H1 (cell line): ENCODE measurements at regions not wholly inside any gene's neighbourhood (a gene's known extent, or its start where the extent isn't known, plus 50 kb on each side); places are given as distances from the start of the nearest gene placed in this dataset.

ENCODE experiments used
- CTCF ChIA-PET: fragments of 300-600 bp; sonication (Branson Sonifier 250); formaldehyde crosslinking; loops from one replicate; lab custom pipeline; 2021; ENCODE audit not compliant: partially characterized antibody; lab: Charles Lee
- POLR2A ChIA-PET: fragments of 300-600 bp; sonication (Branson Sonifier 250); formaldehyde crosslinking; loops from one replicate; lab custom pipeline; 2021; ENCODE audit warnings: inconsistent platforms; ENCODE audit not compliant: partially characterized antibody; lab: Charles Lee
- DNase-seq, 2 experiments: peaks; one replicate each; pipeline versions ENCODE4 v3.0.0 to v3.0.0-alpha.2; 2010 to 2022; ENCODE audit warnings: low spot score in 2 of 2, low read depth in 1 of 2, mixed read lengths in 1 of 2
- FAIRE-seq: peaks from 2 replicates; lab custom pipeline; 2011; peaks lifted over from hg19 to GRCh38; lab: Jason Lieb, UNC
- H2AFZ ChIP-seq: 2 replicates; pipeline ENCODE4 v1.8.1; 2012; ENCODE audit warnings: low read length, inconsistent platforms
- H2AK5ac ChIP-seq: 2 replicates; pipeline ENCODE4 v1.6.1; 2013; ENCODE audit warnings: low read depth, low read length
- H2BK120ac ChIP-seq: replicated peaks from 2 replicates; pipeline ENCODE3; 2013; ENCODE audit warnings: low read depth, low read length, inconsistent platforms
- H2BK12ac ChIP-seq: 2 replicates; pipeline ENCODE4 v1.6.1; 2013; ENCODE audit warnings: low read depth, low read length
- H2BK15ac ChIP-seq: 2 replicates; pipeline ENCODE4 v1.6.1; 2013; ENCODE audit warnings: low read length
- H2BK20ac ChIP-seq: 2 replicates; pipeline ENCODE4 v1.6.1; 2013; ENCODE audit warnings: low read length
- H2BK5ac ChIP-seq: 2 replicates; pipeline ENCODE4 v1.6.1; 2013; ENCODE audit warnings: low read depth, low read length
- H3K14ac ChIP-seq: 2 replicates; pipeline ENCODE4 v1.6.1; 2013; ENCODE audit warnings: inconsistent platforms; ENCODE audit not compliant: insufficient read length
- H3K18ac ChIP-seq: 2 replicates; pipeline ENCODE4 v1.6.1; 2013; ENCODE audit warnings: low read length; ENCODE audit errors: extremely low read depth
- H3K23ac ChIP-seq: 2 replicates; pipeline ENCODE4 v1.6.1; 2013; ENCODE audit warnings: inconsistent platforms; ENCODE audit not compliant: insufficient read length
- H3K23me2 ChIP-seq: 2 replicates; pipeline ENCODE4 v1.6.1; 2013; ENCODE audit warnings: low read depth, low read length
- H3K27ac ChIP-seq: 2 replicates; pipeline ENCODE4 v1.6.1; 2011; ENCODE audit warnings: low read depth, low read length, inconsistent platforms
- H3K27me3 ChIP-seq, 4 experiments: replicated peaks in 1 of 4; 1 replicate in 1 of 4; 2 replicates in 3 of 4; pipeline versions ENCODE4 v1.6.1 to v1.8.1; 2011 to 2013; ENCODE audit warnings: low read length in 3 of 4, mild to moderate bottlenecking in 3 of 4, inconsistent platforms in 2 of 4, mixed read lengths in 2 of 4, moderate library complexity in 1 of 4; ENCODE audit not compliant: control insufficient read depth in 3 of 4, insufficient read depth in 3 of 4; ENCODE audit errors: extremely low read depth in 1 of 4
- H3K36me3 ChIP-seq, 4 experiments: 2 replicates each; pipeline versions ENCODE4 v1.6.1 to v1.8.1; 2011 to 2013; ENCODE audit warnings: mild to moderate bottlenecking in 4 of 4, low read length in 3 of 4, moderate library complexity in 2 of 4, control low read depth in 1 of 4, inconsistent platforms in 1 of 4; ENCODE audit not compliant: insufficient read depth in 4 of 4, control insufficient read depth in 2 of 4
- H3K4ac ChIP-seq: replicated peaks from 2 replicates; pipeline ENCODE3; 2013; ENCODE audit warnings: low read length, low read depth, mixed read lengths, inconsistent platforms; ENCODE audit not compliant: insufficient read length
- H3K4me1 ChIP-seq, 4 experiments: replicated peaks in 1 of 4; 1 replicate in 1 of 4; 2 replicates in 3 of 4; pipeline versions ENCODE4 v1.6.1 to v1.8.1; 2011 to 2013; ENCODE audit warnings: low read length in 3 of 4, inconsistent platforms in 2 of 4, mixed read lengths in 1 of 4; ENCODE audit not compliant: insufficient read depth in 4 of 4, control insufficient read depth in 3 of 4
- H3K4me2 ChIP-seq, 2 experiments: 2 replicates each; pipeline versions ENCODE4 v1.6.1 to v1.8.1; 2011 to 2013; ENCODE audit warnings: low read depth in 2 of 2, low read length in 2 of 2, control low read depth in 1 of 2, inconsistent platforms in 1 of 2, mild to moderate bottlenecking in 1 of 2; ENCODE audit not compliant: insufficient read depth in 1 of 2
- H3K4me3 ChIP-seq, 4 experiments: fragments of 200-600, 300-600 bp in 1 of 4; sonication (generic), shearing (Covaris generic), sonication (Bioruptor Twin) in 1 of 4; 2 replicates each; pipeline versions ENCODE4 v1.5.1 to v1.8.1; 2011 to 2016; ENCODE audit warnings: low read length in 4 of 4, low read depth in 3 of 4, control low read depth in 2 of 4, inconsistent platforms in 2 of 4, mild to moderate bottlenecking in 2 of 4, mixed read lengths in 1 of 4, moderate library complexity in 1 of 4; ENCODE audit not compliant: insufficient read depth in 2 of 4; ENCODE audit errors: extremely low read depth in 1 of 4
- H3K56ac ChIP-seq: replicated peaks from 2 replicates; pipeline ENCODE3; 2013; ENCODE audit warnings: low read depth, mild to moderate bottlenecking, mixed read lengths, low read length, inconsistent platforms; ENCODE audit not compliant: insufficient read length
- H3K79me1 ChIP-seq: 2 replicates; pipeline ENCODE4 v1.6.1; 2013; ENCODE audit warnings: low read depth, low read length, control low read depth
- H3K79me2 ChIP-seq, 2 experiments: 2 replicates each; pipeline versions ENCODE4 v1.6.1 to v1.8.1; 2012 to 2013; ENCODE audit warnings: low read length in 2 of 2, mild to moderate bottlenecking in 2 of 2, inconsistent platforms in 1 of 2; ENCODE audit not compliant: insufficient read depth in 2 of 2, control insufficient read depth in 1 of 2
- H3K9ac ChIP-seq, 4 experiments: replicated peaks in 1 of 4; 1 replicate in 1 of 4; 2 replicates in 3 of 4; pipeline versions ENCODE4 v1.6.1 to v1.8.1; 2011 to 2013; ENCODE audit warnings: low read depth in 3 of 4, low read length in 3 of 4, control low read depth in 2 of 4, mild to moderate bottlenecking in 2 of 4, moderate library complexity in 2 of 4, inconsistent platforms in 1 of 4; ENCODE audit errors: extremely low read depth in 1 of 4
- H3K9me3 ChIP-seq, 2 experiments: 2 replicates each; pipeline versions ENCODE4 v1.6.1 to v1.8.1; 2012 to 2013; ENCODE audit warnings: mild to moderate bottlenecking in 2 of 2, moderate library complexity in 2 of 2, control low read depth in 1 of 2, inconsistent platforms in 1 of 2, low read depth in 1 of 2, low read length in 1 of 2, mixed read lengths in 1 of 2; ENCODE audit not compliant: insufficient read depth in 2 of 2
- H4K20me1 ChIP-seq, 2 experiments: replicated peaks in 1 of 2; 2 replicates each; pipeline versions ENCODE3 to v1.8.1; 2011 to 2013; ENCODE audit warnings: inconsistent platforms in 2 of 2, low read length in 2 of 2, mild to moderate bottlenecking in 1 of 2; ENCODE audit not compliant: insufficient read depth in 2 of 2, control insufficient read depth in 1 of 2
- H4K5ac ChIP-seq: 2 replicates; pipeline ENCODE4 v1.6.1; 2013; ENCODE audit warnings: low read length, low read depth, mixed read lengths, inconsistent platforms; ENCODE audit not compliant: insufficient read length
- H4K8ac ChIP-seq: 2 replicates; pipeline ENCODE4 v1.8.0; 2013; ENCODE audit warnings: mild to moderate bottlenecking, moderate library complexity, low read length, inconsistent platforms; ENCODE audit not compliant: insufficient read depth; ENCODE audit errors: extremely low read depth
- H4K91ac ChIP-seq: replicated peaks from 2 replicates; pipeline ENCODE3; 2013; ENCODE audit warnings: low read length, mixed read lengths, inconsistent platforms; ENCODE audit not compliant: insufficient read length
- CEBPB ChIP-seq: IDR thresholded peaks from 2 replicates; pipeline ENCODE4 v1.6.1; 2012; ENCODE audit warnings: low read depth, low read length
- CHD2 ChIP-seq: IDR thresholded peaks from 2 replicates; pipeline ENCODE4 v1.6.1; 2012; ENCODE audit warnings: low read length, improper control_type of control experiment
- CTBP2 ChIP-seq: IDR thresholded peaks from 2 replicates; pipeline ENCODE4 v1.7.0; 2011; ENCODE audit warnings: borderline replicate concordance, mild to moderate bottlenecking, moderate library complexity, mixed read lengths, low read length; ENCODE audit not compliant: insufficient read depth, insufficient read length
- CTCF ChIP-seq, 3 experiments: IDR thresholded peaks; 1 replicate in 2 of 3; 2 replicates in 1 of 3; pipeline versions ENCODE4 v1.5.1 to v1.6.1; 2011; ENCODE audit warnings: low read length in 3 of 3, mild to moderate bottlenecking in 3 of 3, inconsistent platforms in 2 of 3, low read depth in 1 of 3, moderate library complexity in 1 of 3; ENCODE audit not compliant: insufficient read depth in 1 of 3; ENCODE audit errors: control extremely low read depth in 1 of 3
- HDAC6 ChIP-seq: IDR thresholded peaks from one replicate; pipeline ENCODE4 v1.7.1; 2012; ENCODE audit warnings: low read depth, mild to moderate bottlenecking, inconsistent platforms, low read length, moderate library complexity
- MAFK ChIP-seq: IDR thresholded peaks from 2 replicates; pipeline ENCODE4 v1.6.1; 2012; ENCODE audit warnings: low read depth, mild to moderate bottlenecking, improper control_type of control experiment, low read length
- PHF8 ChIP-seq: fragments of 200-600 bp; sonication (generic); conservative IDR thresholded peaks from 2 replicates; pipeline ENCODE4 v1.7.1; 2012; ENCODE audit warnings: low read depth, mild to moderate bottlenecking, inconsistent platforms, low read length, moderate library complexity
- POLR2A ChIP-seq, 2 experiments: IDR thresholded peaks; 1 replicate in 1 of 2; 2 replicates in 1 of 2; pipeline ENCODE4 v1.6.1; 2011; ENCODE audit warnings: low read depth in 2 of 2, low read length in 2 of 2, mild to moderate bottlenecking in 2 of 2; ENCODE audit errors: control extremely low read depth in 1 of 2
- RAD21 ChIP-seq, 2 experiments: IDR thresholded peaks in 1 of 2; conservative IDR thresholded peaks in 1 of 2; 2 replicates each; pipeline ENCODE4 v1.6.1; 2011; ENCODE audit warnings: low read depth in 2 of 2, low read length in 2 of 2, improper control_type of control experiment in 1 of 2, inconsistent platforms in 1 of 2, mild to moderate bottlenecking in 1 of 2, moderate library complexity in 1 of 2
- RBBP5 ChIP-seq: IDR thresholded peaks from 2 replicates; pipeline ENCODE4 v1.7.1; 2012; ENCODE audit warnings: low read depth, mild to moderate bottlenecking, inconsistent platforms, low read length, moderate library complexity, borderline replicate concordance
- SIX5 ChIP-seq: IDR thresholded peaks from 2 replicates; pipeline ENCODE4 v1.6.1; 2011; ENCODE audit warnings: mild to moderate bottlenecking, low read depth, low read length
- TCF12 ChIP-seq: IDR thresholded peaks from 2 replicates; pipeline ENCODE4 v1.6.1; 2011; ENCODE audit warnings: low read depth, mild to moderate bottlenecking, low read length
- TEAD4 ChIP-seq: IDR thresholded peaks from 2 replicates; pipeline ENCODE4 v1.6.1; 2012; ENCODE audit warnings: low read depth, low read length, inconsistent platforms, mixed read lengths
- WGBS, 2 experiments: shearing (Covaris generic) in 1 of 2; methylation state at CpG; one replicate each; pipeline versions ENCODE4 v1.1.6 to v1.1.7; 2013 to 2015; ENCODE audit warnings: low lambda C conversion rate in 2 of 2, mixed read lengths in 2 of 2, inconsistent platforms in 1 of 2, low coverage in 1 of 2, missing lambda C conversion rate in 1 of 2; ENCODE audit not compliant: insufficient replicate concordance in 2 of 2, insufficient coverage in 1 of 2, insufficient read length in 1 of 2; ENCODE audit errors: extremely low coverage in 1 of 2, missing lambda C conversion rate in 1 of 2; 5-methylcytosine and 5-hydroxymethylcytosine counted together

GRCh38 chr3:5282703-5283102 is 95.2 kb downstream of the EDEM1 start:
- H3K56ac ChIP-seq: no peak overlapping the region
- FAIRE-seq (no peak), DNase-seq (no peak)
- no peak overlapping the region for H2BK20ac ChIP-seq
- H3K27me3 ChIP-seq: no peaks in the 10 kb centered on the region
- H2AK5ac ChIP-seq: no peak overlapping the region
- H3K23ac ChIP-seq: no peak overlapping the region
- H4K5ac ChIP-seq: no peak overlapping the region
- no peak overlapping the region for H4K91ac ChIP-seq
- POLR2A ChIA-PET: no interaction called here
- 100% methylated on average over 1 of the region's 1 CpG; no CpG with 5 or more reads in 1 of the 2 experiments for WGBS, 2 experiments
- no peak overlapping the region for H3K27ac ChIP-seq
- no peaks in the 10 kb centered on the region for H4K20me1 ChIP-seq
- no peak overlapping the region for H3K9ac ChIP-seq
- H3K79me1 ChIP-seq: no peaks in the 10 kb centered on the region
- H2BK15ac ChIP-seq: no peak overlapping the region
- CTCF ChIA-PET: no interaction called here
- no peak overlapping the region for H2BK12ac ChIP-seq
- no peaks in the 10 kb centered on the region for H3K79me2 ChIP-seq
- no peak overlapping the region for H2BK120ac ChIP-seq
- H3K23me2 ChIP-seq: no peaks in the 10 kb centered on the region
- no peak overlapping the region for H3K4ac ChIP-seq
- no peak overlapping the region for H2AFZ ChIP-seq
- no peak overlapping the region for H4K8ac ChIP-seq
- peaks cover 11 to 14% of the 10 kb centered on the region in 2 experiments; a peak in 3 of 4 replicates for H3K9me3 ChIP-seq
- no peak overlapping the region for H3K4me3 ChIP-seq
- no peak overlapping the region for H2BK5ac ChIP-seq
- H3K14ac ChIP-seq: no peak overlapping the region
- no peaks in the 10 kb centered on the region for H3K36me3 ChIP-seq
- H3K4me2 ChIP-seq: no peak overlapping the region
- no peak overlapping the region for H3K18ac ChIP-seq
- no peaks in the 10 kb centered on the region for H3K4me1 ChIP-seq
- TF ChIP-seq TCF12 (no peak), CHD2 (no peak), PHF8 (no peak), CTCF (IDR thresholded peaks at IDR 0.05; ENCODE audit: control extremely low read depth in 1 of 3, insufficient read depth in 1 of 3, low read depth in 1 of 3, low read length in 3 of 3) (no peak), TEAD4 (no peak), SIX5 (no peak), MAFK (no peak), RBBP5 (no peak), CEBPB (no peak), CTBP2 (no peak), RAD21 (IDR thresholded peaks at IDR 0.05 in 1 of 2, conservative IDR thresholded peaks at IDR 0.05 in 1 of 2; ENCODE audit: low read depth in 2 of 2, low read length in 2 of 2) (no peak), POLR2A (IDR thresholded peaks at IDR 0.05; ENCODE audit: control extremely low read depth in 1 of 2, low read depth in 2 of 2, low read length in 2 of 2) (no peak), HDAC6 (no peak)
